Adrenal gland (tissue), 5 donors: ENCODE measurements at regions not wholly inside any gene's neighbourhood (a gene's known extent, or its start where the extent isn't known, plus 50 kb on each side); places are given as distances from the start of the nearest gene placed in this dataset.

Experiments
- POLR2A ChIP-seq, 2 donors: fragments of 450-650 bp; IDR thresholded peaks; one replicate each; pipeline ENCODE4 v1.6.1; 2017; ENCODE audit warnings: antibody characterized with exemption in 2 of 2, mild to moderate bottlenecking in 2 of 2, moderate library complexity in 1 of 2
- TF ChIP-seq, protein P1 (sequence below), 6 experiments: fragments of 450-650 bp in 4 of 6; fragments of 200-600 bp in 2 of 6; sonication (generic) in 1 of 6; IDR thresholded peaks; 1 replicate in 5 of 6; 2 replicates in 1 of 6; pipeline versions ENCODE4 v1.5.1 to v1.8.0; 2016 to 2021; ENCODE audit warnings: antibody characterized with exemption in 6 of 6, mild to moderate bottlenecking in 2 of 6, moderate library complexity in 1 of 6
- donor health status: DM: no; HTN: no; CAD: no.

DNA sequence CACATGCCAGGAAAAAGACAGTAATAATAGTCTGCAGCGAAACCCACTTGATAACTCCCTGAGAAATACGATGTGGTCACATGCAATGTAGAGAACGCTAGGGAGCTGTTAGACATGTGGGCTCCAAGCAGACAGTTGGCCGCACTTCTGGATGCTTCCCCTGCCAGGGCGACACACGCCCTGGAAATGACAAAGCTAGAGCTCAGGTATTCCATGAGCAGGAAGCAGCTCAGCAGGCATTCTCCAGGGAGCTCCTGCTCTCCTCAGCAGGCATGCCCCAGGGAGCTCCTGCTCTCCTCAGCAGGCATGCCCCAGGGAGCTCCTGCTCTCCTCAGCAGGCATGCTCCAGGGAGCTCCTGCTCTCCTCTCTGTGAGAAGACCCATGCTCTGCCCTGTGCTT is 52.4 kb upstream of the NXT1 start:
- TF ChIP-seq, protein P1, sequence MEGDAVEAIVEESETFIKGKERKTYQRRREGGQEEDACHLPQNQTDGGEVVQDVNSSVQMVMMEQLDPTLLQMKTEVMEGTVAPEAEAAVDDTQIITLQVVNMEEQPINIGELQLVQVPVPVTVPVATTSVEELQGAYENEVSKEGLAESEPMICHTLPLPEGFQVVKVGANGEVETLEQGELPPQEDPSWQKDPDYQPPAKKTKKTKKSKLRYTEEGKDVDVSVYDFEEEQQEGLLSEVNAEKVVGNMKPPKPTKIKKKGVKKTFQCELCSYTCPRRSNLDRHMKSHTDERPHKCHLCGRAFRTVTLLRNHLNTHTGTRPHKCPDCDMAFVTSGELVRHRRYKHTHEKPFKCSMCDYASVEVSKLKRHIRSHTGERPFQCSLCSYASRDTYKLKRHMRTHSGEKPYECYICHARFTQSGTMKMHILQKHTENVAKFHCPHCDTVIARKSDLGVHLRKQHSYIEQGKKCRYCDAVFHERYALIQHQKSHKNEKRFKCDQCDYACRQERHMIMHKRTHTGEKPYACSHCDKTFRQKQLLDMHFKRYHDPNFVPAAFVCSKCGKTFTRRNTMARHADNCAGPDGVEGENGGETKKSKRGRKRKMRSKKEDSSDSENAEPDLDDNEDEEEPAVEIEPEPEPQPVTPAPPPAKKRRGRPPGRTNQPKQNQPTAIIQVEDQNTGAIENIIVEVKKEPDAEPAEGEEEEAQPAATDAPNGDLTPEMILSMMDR (IDR thresholded peaks at IDR 0.05): no peak
- no peak for TF ChIP-seq POLR2A (IDR thresholded peaks at IDR 0.05)
